Activated CD4-positive, alpha-beta T cell treated with anti-CD3 and anti-CD28 coated beads, Interleukin-2, amount 10 ng/mL, durations not matched to agents 7 days and 5 days (primary cell): ENCODE measurements at regions not wholly inside any gene's neighbourhood (a gene's known extent, or its start where the extent isn't known, plus 50 kb on each side); places are given as distances from the start of the nearest gene placed in this dataset.
"Not testable (repeated sequence)": the region's sequence is repeated elsewhere in the genome, so short reads cannot be mapped to it uniquely, and the experiment has no call there.

ENCODE experiments used
- CTCF ChIA-PET: fragments of 350-600 bp; sonication (Branson Sonifier 250); formaldehyde crosslinking; loops from one replicate; lab custom pipeline; 2021; ENCODE audit warnings: antibody characterized with exemption; lab: Charles Lee
- POLR2A ChIA-PET: fragments of 350-600 bp; sonication (Branson Sonifier 250); formaldehyde crosslinking; loops from one replicate; lab custom pipeline; 2021; ENCODE audit warnings: antibody characterized with exemption; lab: Charles Lee
- DNase-seq: peaks from one replicate; pipeline ENCODE4 v3.0.0-alpha.2; 2020
- H3K27ac Mint-ChIP-seq: one replicate; pipeline ENCODE4 v1.8.0; 2021; ENCODE audit warnings: mild to moderate bottlenecking, moderate library complexity, mixed read lengths
- H3K27me3 Mint-ChIP-seq: one replicate; pipeline ENCODE4 v1.8.0; 2021; ENCODE audit warnings: mixed read lengths
- H3K36me3 Mint-ChIP-seq: one replicate; pipeline ENCODE4 v1.8.0; 2021; ENCODE audit warnings: low read depth, mixed read lengths
- H3K4me1 Mint-ChIP-seq: one replicate; pipeline ENCODE4 v1.8.0; 2021; ENCODE audit warnings: mixed read lengths
- H3K4me3 Mint-ChIP-seq: one replicate; pipeline ENCODE4 v1.8.0; 2021; ENCODE audit warnings: mild to moderate bottlenecking, moderate library complexity, mixed read lengths
- H3K9me3 Mint-ChIP-seq: one replicate; pipeline ENCODE4 v1.8.0; 2021; ENCODE audit warnings: mixed read lengths

- Mint-ChIP-seq H3K36me3 (no peaks in the 10 kb centered on the region), H3K9me3 (no peaks in the 10 kb centered on the region), H3K4me1 (no peaks in the 10 kb centered on the region), H3K27ac (no peak overlapping the region), H3K4me3 (no peak overlapping the region), H3K27me3 (no peaks in the 10 kb centered on the region)
- no peak for DNase-seq
- ChIA-PET POLR2A (no interaction called here), CTCF (no interaction called here)
These were observed 835.4 kb downstream of the SEMA5A start for GRCh38 chr5:8710426-8710930.

DNA sequence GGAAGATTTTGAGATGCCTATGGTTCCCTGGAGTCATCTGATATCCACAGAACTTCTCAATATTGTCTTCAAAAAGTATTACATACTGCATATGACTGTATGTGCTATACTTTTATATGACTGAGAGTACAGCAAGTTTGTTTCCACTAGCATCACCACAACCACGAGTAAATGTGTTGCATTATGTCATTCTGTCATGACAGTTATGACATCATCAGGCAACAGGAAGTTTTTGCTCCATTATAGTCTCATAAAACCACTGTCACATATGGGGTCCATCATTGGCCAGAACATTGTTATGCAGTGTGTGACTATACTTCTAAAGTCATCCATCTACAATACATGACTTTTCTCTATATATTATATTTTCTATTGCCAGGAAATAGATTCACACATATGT is 831.7 kb downstream of the SEMA5A start:
- Mint-ChIP-seq H3K4me3 (no peak overlapping the region), H3K36me3 (no peaks in the 10 kb centered on the region), H3K9me3 (no peaks in the 10 kb centered on the region), H3K4me1 (no peaks in the 10 kb centered on the region), H3K27me3 (no peaks in the 10 kb centered on the region), H3K27ac (no peak overlapping the region)
- no peak for DNase-seq
- ChIA-PET CTCF (no interaction called here), POLR2A (no interaction called here)

- no peaks in the 10 kb centered on the region for H3K27me3 Mint-ChIP-seq
- H3K9me3 Mint-ChIP-seq: no peaks in the 10 kb centered on the region
- no peak overlapping the region for H3K27ac Mint-ChIP-seq
- H3K36me3 Mint-ChIP-seq: no peaks in the 10 kb centered on the region
- ChIA-PET POLR2A (no interaction called here), CTCF (no interaction called here)
- no peaks in the 10 kb centered on the region for H3K4me1 Mint-ChIP-seq
- H3K4me3 Mint-ChIP-seq: no peak overlapping the region
- DNase-seq: no peak
These were observed 831.0 kb downstream of the SEMA5A start for GRCh38 chr5:8714861-8715260.

DNA sequence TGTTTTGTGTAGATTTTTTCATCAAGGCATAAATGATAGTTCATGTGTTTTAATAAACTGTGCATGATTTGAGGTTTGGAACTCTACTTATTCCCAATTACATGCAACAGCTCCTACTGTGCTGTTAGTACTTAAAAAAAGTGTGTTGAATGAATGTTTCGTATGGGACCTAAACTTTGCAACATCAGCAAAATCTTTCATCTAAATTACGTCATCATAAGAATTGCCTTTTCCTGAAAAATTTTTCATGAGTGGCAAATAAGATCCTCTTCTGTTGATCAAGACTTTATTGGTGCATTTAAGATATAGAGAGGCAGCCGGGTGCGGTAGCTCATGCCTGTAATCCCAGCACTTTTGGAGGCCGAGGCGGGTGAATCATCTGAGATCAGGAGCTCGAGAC is 826.1 kb downstream of the SEMA5A start:
- POLR2A ChIA-PET: no interaction called here
- H3K9me3 Mint-ChIP-seq: no peaks in the 10 kb centered on the region
- no peak for DNase-seq
- H3K27ac Mint-ChIP-seq: no peak overlapping the region
- H3K4me3 Mint-ChIP-seq: no peak overlapping the region
- H3K36me3 Mint-ChIP-seq: no peaks in the 10 kb centered on the region
- no peaks in the 10 kb centered on the region for H3K27me3 Mint-ChIP-seq
- CTCF ChIA-PET: no interaction called here
- H3K4me1 Mint-ChIP-seq: no peaks in the 10 kb centered on the region

- CTCF ChIA-PET: no interaction called here
- H3K27ac Mint-ChIP-seq: no peak overlapping the region
- H3K9me3 Mint-ChIP-seq: no peaks in the 10 kb centered on the region
These were observed 825.4 kb downstream of the SEMA5A start for GRCh38 chr5:8720506-8720905.

GRCh38 chr5:8721536-8721935 is 824.3 kb downstream of the SEMA5A start:
- ChIA-PET CTCF (no interaction called here), POLR2A (no interaction called here)
- H3K36me3 Mint-ChIP-seq: no peaks in the 10 kb centered on the region
- no peak overlapping the region for H3K4me3 Mint-ChIP-seq
- H3K9me3 Mint-ChIP-seq: no peaks in the 10 kb centered on the region
- no peak overlapping the region for H3K27ac Mint-ChIP-seq
- no peaks in the 10 kb centered on the region for H3K4me1 Mint-ChIP-seq
- H3K27me3 Mint-ChIP-seq: no peaks in the 10 kb centered on the region
- no peak for DNase-seq

More at GRCh38 chr5:8720506-8720905, 825.4 kb downstream of the SEMA5A start:
- H3K4me1 Mint-ChIP-seq: no peaks in the 10 kb centered on the region
- no peak overlapping the region for H3K4me3 Mint-ChIP-seq
- H3K27me3 Mint-ChIP-seq: no peaks in the 10 kb centered on the region
- no peaks in the 10 kb centered on the region for H3K36me3 Mint-ChIP-seq
- POLR2A ChIA-PET: no interaction called here
- DNase-seq: no peak

GRCh38 chr5:8726383-8727036 is 819.4 kb downstream of the SEMA5A start:
- Mint-ChIP-seq H3K27me3 (no peaks in the 10 kb centered on the region), H3K4me3 (no peak overlapping the region), H3K36me3 (no peaks in the 10 kb centered on the region), H3K27ac (no peak overlapping the region), H3K9me3 (peaks cover 7% of the 10 kb centered on the region), H3K4me1 (no peaks in the 10 kb centered on the region)
- ChIA-PET POLR2A (no interaction called here), CTCF (no interaction called here)
- no peak for DNase-seq

DNA sequence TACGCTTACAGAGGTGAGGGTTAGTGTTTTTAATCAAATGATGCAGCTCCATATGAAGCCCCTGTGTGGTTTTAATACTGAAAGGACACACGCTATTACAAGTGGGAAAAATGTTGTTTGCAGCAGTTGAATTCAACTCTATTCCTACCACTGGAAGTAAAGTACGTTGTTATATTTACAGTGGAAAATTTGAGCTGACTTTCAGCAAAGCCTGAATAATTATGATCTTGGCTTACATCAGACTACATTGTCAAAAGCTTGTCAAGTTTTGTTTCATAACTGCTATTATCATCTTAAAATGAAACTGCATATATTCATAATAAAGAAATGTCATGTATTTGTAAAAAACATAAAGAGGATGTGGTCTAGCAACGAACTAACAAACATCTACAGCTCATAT is 818.5 kb downstream of the SEMA5A start:
- Mint-ChIP-seq H3K27ac (no peak overlapping the region), H3K27me3 (no peaks in the 10 kb centered on the region), H3K36me3 (no peaks in the 10 kb centered on the region), H3K4me3 (no peak overlapping the region), H3K4me1 (no peaks in the 10 kb centered on the region), H3K9me3 (peaks cover 7% of the 10 kb centered on the region)
- POLR2A ChIA-PET: no interaction called here
- no peak for DNase-seq
- CTCF ChIA-PET: no interaction called here

DNA sequence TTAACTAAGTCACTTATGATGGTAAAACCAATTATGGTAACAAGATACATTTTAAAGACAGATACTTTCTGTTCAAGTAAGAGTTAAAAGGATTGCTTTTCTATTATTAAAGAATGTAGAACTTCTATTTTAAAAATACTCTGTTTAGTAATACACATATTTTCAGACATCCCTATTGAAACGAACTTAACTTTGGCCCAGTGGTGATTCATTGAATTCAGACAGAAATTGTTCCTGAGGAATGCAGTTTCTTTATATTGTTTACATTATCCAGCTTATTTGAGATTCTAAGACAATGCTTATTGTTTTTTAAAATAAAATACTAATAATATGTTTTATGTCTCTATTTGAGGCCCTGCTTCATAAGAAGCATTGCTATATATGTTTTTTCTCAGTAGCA is 816.4 kb downstream of the SEMA5A start:
- peaks cover 7% of the 10 kb centered on the region for H3K9me3 Mint-ChIP-seq
- H3K4me3 Mint-ChIP-seq: no peak overlapping the region
- no peaks in the 10 kb centered on the region for H3K27me3 Mint-ChIP-seq
- H3K36me3 Mint-ChIP-seq: no peaks in the 10 kb centered on the region
- H3K4me1 Mint-ChIP-seq: no peaks in the 10 kb centered on the region
- ChIA-PET CTCF (no interaction called here), POLR2A (no interaction called here)
- no peak for DNase-seq
- H3K27ac Mint-ChIP-seq: no peak overlapping the region

- no peaks in the 10 kb centered on the region for H3K27me3 Mint-ChIP-seq
- POLR2A ChIA-PET: no interaction called here
- H3K4me1 Mint-ChIP-seq: no peaks in the 10 kb centered on the region
These were observed 815.7 kb downstream of the SEMA5A start for GRCh38 chr5:8730194-8730593.

DNA sequence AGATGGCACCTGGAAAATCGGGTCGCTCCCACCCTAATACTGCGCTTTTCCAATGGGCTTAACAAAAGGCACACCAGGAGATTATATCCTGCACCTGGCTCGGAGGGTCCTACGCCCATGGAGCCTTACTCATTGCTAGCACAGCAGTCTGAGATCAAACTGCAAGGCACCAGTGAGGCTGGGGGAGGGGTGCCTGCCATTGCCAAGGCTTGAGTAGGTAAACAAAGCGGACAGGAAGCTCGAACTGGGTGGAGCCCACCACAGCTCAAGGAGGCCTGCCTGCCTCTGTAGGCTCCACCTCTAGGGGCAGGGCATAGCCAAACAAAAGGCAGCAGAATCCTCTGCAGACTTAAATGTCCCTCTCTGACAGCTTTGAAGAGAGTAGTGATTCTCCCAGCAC is 814.8 kb downstream of the SEMA5A start:
- CTCF ChIA-PET, H3K4me1 Mint-ChIP-seq, DNase-seq, H3K27me3 Mint-ChIP-seq, POLR2A ChIA-PET, H3K27ac Mint-ChIP-seq, H3K36me3 Mint-ChIP-seq, H3K9me3 Mint-ChIP-seq, H3K4me3 Mint-ChIP-seq: not testable (repeated sequence)

More at GRCh38 chr5:8730194-8730593, 815.7 kb downstream of the SEMA5A start:
- Mint-ChIP-seq H3K27ac (no peak overlapping the region), H3K9me3 (peaks cover 7% of the 10 kb centered on the region), H3K36me3 (no peaks in the 10 kb centered on the region), H3K4me3 (no peak overlapping the region)
- CTCF ChIA-PET: no interaction called here
- DNase-seq: no peak

DNA sequence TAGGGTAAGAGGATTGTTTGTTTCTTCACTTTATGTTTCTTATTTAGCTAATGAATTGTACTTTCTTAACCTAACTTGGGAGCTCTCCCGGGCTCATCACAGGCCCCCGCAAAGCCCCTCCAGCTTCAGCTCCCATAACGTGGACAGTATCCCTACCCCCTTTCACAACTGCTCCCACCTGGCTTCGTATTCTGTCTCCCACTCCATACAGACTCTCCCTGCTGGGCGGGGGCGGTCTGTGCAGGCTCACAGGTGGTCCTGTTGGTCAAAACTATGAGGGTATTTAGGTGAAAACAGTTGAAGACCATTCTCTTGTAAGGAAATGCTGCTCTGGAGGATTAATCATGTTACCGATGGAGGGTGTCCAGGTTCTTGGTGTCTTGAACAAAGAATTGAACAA is 805.3 kb downstream of the SEMA5A start:
- no peak for DNase-seq
- Mint-ChIP-seq H3K36me3 (no peaks in the 10 kb centered on the region), H3K4me1 (no peaks in the 10 kb centered on the region), H3K27ac (no peak overlapping the region), H3K4me3 (no peak overlapping the region), H3K9me3 (peaks cover 4% of the 10 kb centered on the region), H3K27me3 (no peaks in the 10 kb centered on the region)
- ChIA-PET CTCF (no interaction called here), POLR2A (no interaction called here)

DNA sequence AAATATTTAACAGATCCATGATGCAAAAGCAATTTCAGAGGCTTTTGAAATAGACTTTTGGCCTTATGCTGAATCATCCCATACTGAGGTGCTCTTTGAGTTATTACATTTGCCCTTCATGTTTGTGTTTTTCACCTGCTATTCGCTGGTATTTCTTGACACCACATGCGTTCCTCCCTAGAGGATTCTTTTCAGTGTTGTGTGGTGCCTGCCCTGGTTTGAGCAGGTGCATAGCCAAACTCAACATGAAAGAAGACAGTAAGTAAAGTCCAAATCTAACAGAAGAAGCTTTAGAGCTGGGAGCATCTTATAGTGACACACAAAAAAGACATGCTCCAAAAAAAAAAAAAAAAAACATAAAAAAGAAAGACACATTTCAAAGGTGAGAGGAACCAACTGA is 796.3 kb downstream of the SEMA5A start:
- no peak for DNase-seq
- CTCF ChIA-PET: no interaction called here
- Mint-ChIP-seq H3K4me3 (no peak overlapping the region), H3K36me3 (no peaks in the 10 kb centered on the region), H3K9me3 (no peaks in the 10 kb centered on the region), H3K27me3 (no peaks in the 10 kb centered on the region), H3K27ac (no peak overlapping the region), H3K4me1 (no peaks in the 10 kb centered on the region)
- POLR2A ChIA-PET: no interaction called here

DNA sequence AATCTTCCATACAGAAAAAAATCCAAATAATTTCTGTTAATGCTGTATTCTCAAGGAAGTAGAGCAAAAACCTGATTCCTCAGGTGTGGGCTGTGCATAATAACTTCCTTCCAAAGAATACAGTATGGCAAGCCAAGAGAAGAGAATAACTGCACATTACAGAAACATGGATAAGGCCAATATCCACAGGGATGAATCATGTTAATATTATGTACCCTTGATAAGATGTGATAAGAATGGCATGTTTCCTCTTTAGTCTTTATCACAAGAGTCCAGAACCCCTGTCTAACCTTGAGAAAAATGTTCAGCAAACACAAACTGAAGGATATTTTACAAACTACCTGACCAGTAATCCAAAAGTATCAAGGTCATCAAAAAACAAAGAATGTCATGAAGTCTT is 795.8 kb downstream of the SEMA5A start:
- no peaks in the 10 kb centered on the region for H3K4me1 Mint-ChIP-seq
- no peak for DNase-seq
- POLR2A ChIA-PET: no interaction called here

More for the DNA sequence above, 795.8 kb downstream of the SEMA5A start:
- Mint-ChIP-seq H3K36me3 (no peaks in the 10 kb centered on the region), H3K4me3 (no peak overlapping the region), H3K27me3 (no peaks in the 10 kb centered on the region), H3K27ac (no peak overlapping the region), H3K9me3 (no peaks in the 10 kb centered on the region)
- CTCF ChIA-PET: no interaction called here
